Activated CD4-positive, CD25-positive, alpha-beta regulatory T cell treated with anti-CD3 and anti-CD28 coated beads, Interleukin-2, amount 50 U/mL, for 72 hours (primary cell): ENCODE measurements at regions not wholly inside any gene's neighbourhood (a gene's known extent, or its start where the extent isn't known, plus 50 kb on each side); places are given as distances from the start of the nearest gene placed in this dataset.

ENCODE experiments used
- DNase-seq: peaks from one replicate; pipeline ENCODE4 v3.0.0; 2021

DNA sequence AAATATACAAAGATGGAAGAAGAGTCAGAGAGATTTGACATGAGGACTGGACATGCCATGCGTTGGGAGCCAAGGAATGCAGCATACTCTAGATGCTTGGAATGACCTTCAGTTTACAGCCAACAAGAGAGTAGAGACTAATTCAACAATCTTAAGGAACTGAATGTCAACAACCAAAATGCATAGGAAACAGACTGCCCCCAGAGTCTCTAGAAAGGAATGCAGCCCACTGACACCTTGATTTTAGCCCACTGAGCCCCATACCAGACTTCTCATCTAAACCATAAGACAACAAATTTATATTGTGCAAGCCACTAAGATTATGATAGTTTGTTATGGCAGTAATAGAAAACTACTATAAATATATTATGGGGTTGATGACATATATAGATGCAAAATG lies 611.2 kb downstream of the RPS29 start:
- DNase-seq, result no peak

DNA sequence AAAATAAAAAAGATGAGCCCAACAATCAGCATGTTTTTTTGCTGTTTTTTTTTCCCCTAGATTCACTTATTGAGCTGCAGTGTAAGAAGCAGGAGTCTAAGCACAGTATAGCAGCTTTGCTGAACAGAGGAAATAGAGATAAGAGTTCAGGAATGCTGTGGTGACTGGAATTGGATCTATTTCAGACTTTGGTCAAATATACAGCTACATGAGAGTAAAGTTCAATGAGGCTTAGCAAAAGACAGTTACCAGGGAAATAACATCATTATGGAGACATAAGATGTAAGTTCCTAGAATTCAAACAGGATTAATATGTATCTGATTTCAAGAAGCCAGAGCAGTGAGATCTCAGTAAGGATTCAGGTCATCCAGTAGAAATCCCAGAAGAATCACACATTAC lies 613.0 kb downstream of the RPS29 start:
- DNase-seq, result no peak

DNA sequence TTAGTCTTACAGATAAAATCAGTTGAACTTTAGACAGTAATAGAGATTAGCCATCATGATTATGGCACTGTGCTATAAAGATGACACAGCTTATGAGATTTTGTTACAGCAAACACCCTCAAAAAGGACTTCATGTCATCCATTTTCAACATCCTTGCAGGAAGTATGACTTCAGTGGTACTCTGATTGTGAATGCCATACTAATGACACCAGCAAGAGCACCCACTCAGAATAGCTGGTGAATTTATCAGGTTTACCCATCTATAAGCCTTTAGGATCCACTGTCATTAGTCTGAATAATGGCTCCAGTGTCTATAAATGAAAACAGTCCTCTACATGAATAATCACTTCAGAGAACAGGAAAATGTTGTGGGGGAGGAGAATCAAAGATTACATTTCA lies 615.2 kb downstream of the RPS29 start:
- no peak for DNase-seq

DNA sequence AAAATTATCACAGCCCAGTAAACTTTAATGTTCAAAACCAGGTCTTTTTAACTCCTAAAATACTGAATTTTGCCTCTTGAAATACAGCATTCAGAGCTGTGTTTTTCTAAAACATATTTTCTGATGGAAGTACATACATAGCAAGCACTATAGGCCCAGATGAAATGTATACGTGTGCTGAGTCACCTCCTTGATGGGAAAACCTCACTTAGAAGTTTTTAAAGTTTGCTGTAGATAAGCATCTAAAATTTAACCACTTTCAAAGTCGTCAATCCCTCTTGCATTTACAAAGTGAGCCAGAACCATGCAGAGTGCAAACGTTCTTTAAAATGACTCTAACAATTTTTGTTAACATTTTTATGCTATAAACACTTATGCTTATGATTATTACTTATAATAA lies 618.8 kb downstream of the RPS29 start:
- no peak for DNase-seq

DNA sequence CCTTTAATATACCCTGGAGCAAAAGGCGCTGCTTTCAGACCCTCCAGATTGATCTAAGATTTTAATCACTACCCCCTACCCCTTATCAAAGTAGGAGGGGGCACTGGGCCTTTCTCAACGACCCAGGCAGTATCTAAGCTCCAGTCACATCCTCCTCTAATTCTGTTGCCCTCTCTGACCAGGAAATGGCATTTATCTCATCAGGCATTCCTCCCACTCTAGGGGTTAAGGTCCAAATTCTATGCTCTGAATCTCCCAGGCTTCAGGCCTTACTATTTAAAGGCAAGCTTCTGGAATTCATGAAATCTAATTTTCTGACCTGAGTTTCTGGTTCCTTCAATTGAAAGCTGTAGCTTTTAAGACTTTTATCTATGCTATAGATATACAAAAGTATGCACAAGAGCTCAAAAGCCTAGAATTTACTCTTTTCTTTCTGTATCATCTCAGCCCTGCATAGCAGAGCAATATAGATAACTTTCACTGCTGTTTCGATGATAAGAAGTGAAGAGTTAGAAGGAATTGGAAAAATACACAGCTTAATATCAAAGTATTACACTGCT lies 622.9 kb downstream of the RPS29 start:
- no peak for DNase-seq

DNA sequence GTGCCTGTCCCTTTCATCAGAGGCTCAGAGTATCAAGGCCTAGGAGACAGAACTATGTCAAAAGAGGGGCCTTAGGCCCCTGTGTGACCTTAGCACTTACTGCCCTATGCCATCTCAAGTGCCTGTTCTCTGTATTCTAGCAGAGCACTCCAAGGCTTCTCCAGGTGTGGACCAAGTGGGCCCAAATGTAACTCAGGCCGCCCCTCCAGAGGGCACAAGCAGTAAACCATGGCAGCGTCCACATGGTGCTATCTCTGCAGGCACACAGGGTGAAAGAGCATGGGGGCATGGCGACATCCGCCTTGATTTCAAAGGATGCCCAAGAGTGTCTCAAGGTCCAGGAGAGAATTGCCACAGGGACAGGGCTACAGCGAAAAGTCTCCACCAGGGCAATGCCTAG lies 628.7 kb downstream of the RPS29 start:
- no peak for DNase-seq

DNA sequence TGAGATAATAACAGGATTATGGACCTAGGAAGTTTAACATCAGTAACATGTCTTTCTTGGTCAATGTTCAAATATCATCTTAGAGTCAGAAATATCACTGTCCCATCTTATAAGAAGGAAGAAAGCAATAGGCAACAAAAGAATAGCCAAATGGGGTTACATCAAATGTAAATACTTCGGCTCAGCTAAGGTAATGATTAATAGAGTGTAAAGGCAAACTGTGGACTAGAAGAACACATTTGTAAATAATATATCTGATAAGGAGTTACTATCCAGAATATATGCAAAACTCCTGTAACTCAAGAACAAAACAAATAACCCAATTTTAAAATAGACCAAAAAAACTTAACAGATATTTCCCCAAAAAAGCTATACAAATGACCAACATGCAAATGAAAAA lies 630.3 kb downstream of the RPS29 start:
- DNase-seq, result no peak

DNA sequence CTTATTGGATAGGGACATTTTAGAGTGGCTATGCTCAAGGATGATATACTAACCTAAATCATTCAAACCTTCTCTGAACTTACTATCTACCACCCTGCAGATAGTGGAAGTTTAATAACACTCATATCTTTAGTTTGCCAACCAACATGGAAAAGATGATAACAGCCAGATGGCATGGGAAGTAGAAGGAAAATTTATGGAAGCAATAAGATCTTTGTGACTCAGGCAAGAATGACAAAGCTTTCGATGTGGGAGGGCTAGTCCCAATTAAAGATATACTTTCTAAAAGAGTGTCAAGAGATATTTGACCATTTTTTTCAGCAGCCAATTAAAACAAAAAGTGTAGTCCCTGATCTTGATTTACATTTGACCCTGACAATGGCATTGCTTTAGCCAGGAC lies 631.7 kb downstream of the RPS29 start:
- DNase-seq, result no peak

DNA sequence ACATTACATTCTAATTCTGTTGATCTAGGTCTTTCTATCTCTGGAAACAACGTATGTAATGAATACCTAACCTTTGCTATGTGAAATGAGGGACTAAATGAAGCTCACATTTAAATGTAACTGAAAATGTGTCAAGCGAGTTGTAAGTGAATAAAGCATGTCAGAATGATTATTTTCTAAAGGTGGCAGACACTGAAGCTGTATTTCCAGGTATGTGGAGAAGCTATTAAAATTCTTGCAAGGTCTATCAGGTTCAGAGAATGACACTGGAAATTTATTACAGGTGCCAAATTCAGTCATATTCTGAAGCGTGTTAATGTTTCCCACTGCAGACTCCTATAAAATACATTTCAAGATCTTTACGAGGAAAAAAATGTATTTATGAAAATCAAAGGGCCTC lies 641.4 kb downstream of the RPS29 start:
- DNase-seq, result no peak

DNA sequence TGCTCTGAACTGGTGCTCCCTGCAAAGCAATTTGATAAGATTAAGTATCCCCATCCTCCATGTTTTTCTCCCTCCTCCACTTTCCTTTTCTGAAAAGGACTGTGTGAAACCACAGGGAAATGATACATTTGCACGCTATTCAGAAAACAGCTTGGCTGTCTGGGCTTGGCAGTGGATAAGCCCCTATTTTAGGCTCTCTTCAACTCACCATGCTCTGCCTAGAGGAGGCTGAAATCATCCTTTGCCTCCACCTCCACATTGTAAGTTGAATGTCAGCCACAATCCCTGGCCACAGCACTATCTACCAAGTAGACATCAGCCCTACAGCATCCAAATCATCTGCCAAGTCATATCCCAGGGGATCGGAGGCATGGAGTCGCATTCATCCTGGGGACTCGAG lies 642.3 kb downstream of the RPS29 start:
- DNase-seq, result no peak

DNA sequence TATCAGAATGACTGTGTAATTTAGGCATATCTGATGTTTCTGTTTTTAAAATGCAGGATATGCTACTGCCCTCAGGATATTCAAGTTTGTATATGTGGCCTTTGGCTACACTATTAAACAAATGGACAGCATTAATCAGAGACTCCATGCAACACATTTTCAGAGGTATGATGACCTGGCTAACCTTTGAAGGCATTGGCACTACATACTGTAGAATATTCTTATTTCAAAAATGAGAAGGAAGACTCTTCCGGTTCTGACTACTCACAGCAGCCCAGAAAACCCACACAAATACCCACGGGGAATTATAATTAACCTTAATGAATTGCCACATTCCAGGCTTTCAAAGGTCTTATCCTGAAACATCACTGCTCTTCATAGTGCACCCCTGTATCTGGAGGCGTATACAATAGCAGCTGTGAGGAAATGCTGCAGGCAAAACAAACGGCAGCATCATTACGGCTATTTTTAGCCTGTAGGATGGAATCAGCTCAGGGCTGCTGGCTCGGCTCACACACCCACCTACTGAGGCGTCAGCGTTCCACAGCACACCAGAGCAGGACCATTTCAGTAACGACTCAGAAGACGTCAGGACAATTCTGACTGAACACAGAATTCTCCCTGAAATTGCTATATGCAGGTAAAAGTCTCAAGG lies 648.5 kb downstream of the RPS29 start:
- no peak for DNase-seq

DNA sequence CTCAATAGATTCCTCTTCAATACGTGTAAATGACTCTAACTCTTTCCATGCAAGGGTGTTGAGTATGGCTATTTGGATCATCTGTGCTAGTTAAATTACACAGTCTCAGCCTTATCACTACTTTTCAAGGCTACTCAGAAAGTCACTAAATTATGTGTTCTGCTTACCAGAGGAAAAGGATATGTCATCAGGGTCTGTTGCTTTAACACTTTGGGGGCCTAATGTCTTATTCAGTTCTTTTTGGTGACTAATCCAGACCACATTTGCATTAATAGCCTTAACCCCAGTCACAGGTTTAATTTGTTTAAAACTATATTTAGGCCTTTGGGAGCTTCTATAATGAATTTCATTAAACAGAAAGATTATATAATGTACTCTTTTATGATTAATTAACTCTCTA lies 649.3 kb downstream of the RPS29 start:
- no peak for DNase-seq

DNA sequence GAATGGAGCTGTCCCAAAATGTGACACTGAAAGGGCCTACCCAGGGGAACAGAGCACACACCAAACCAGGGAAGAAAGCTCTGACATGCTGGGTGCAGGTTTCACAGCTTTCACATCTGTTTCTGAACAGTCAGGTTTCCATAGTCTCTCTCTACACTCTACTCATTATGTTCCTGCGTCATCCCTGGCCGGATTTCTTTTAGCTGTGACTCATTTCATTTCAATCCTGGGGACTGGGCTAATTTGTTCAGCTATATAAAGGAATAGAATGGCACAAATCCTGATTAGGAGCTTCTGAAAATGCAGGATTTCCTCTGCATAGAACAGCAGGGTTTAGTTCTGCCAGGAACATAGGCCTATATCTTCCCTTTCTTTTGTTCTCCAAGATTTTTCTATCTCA lies 649.8 kb downstream of the RPS29 start:
- DNase-seq, result no peak

DNA sequence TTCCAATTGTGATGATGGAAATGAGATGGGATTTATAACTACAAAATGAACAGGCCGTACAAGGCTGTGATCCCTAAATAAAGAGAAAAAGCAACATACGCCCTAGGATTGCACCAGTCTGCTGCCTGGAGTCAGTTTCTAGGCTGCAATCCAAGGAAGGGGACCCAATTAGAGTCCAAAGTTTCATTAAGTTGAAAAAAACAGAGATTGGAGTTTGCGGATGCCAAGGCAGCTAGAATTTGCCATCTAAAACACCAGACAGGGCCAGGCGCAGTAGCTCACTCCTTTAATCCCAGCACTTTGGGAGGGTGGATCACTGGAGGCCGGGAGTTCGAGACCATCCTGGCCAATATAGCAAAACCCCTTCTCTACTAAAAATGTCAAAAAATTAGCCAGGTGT lies 661.0 kb downstream of the RPS29 start:
- no peak for DNase-seq

DNA sequence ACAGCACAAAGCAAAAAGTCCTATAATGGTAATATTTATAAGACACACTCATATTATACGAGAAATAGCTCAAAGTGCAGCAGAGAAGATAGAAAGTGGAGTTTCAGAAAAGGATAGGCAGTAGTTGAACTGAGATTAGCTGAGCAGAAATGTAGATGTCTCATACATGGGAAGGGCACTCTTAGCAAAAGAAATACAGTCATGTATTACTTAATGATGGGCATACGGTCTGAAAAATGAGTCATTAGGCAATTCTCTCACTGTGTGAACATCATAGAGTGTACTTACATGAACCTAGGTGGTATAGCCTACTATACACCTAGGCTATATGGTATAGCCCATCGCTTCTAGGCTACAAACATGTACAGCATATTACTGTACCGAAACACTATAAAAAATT lies 671.3 kb downstream of the RPS29 start:
- no peak for DNase-seq

DNA sequence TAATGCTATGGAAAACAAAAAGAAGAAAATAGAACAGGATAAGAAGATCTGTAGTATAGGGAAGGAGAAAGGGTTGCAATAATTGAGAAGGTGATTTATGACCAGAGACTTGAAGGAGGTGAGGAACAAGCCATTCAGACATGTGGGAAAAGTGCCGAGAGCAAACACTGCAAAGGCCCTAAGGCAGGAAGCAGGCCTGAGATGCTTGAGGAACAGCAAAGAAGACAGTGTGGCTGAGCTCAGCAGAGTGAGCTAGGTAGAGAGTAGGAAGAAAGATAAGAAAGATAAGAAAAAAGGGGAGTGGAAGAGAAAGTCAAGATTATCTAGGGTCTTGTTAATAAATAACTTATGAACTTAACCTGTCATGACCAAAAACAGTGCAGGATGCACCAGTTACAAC lies 671.8 kb downstream of the RPS29 start:
- DNase-seq, result no peak

DNA sequence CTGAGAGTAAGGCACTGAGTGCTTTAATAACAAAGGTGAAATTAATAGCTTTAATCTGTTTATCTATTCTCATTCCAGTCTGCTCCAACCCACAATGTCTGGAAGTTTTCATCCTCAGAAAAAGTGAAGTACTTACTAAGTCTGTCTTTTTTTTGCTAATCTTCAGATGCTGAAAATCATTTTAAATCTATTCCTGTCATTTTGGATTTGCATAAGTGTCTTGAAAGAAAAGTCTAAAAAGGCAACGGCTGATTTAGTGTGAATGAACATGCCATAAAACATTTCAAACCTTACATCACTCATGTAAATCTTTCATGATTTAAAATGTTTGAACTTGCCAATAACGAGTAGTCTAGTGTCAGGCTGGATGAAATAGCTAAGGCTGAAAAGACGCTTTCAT lies 685.6 kb downstream of the RPS29 start:
- no peak for DNase-seq

DNA sequence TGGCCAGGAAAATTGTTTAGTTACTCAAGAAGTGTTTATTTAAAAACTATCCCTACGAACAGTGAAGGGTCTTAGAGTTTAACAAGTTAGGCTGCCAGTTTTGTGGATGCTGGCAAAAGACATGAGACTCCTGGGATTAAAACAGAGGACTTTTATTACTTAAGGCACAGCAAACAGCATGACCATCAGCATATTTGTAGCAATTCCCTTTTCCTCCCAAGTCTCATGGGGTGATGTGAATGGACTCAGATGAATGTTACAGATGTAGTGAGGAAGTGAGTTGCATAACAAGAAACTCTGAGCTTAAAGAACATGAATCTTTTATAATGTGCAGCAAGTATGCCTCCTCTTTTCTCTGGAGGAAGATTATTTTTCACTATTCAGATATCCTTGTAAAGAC lies 695.8 kb downstream of the RPS29 start:
- no peak for DNase-seq

DNA sequence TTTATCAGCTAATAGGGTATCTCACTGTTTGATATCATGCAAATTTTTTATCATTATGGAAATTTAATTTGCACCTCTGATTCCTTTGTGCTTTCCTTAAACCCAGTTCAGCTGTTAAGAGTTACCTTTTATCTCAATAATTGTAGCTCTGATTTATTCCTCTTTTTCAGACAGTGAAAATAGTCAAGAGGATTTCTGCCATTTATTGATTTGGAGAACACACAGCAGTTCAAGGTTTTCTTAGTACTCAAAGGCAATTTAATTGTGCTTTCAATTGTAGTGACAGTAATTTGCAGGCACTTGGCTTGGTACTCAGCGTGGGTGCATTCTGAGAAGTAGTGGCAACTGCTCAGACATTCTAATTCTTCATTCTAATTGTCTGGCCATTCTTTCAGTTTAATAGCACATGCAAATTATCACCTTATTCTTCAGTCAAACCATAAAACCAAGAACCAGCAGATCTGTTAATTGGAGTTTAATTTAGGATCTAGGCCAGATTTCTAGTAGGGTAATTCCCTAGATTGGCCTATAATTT lies 709.3 kb downstream of the RPS29 start:
- DNase-seq, result no peak

DNA sequence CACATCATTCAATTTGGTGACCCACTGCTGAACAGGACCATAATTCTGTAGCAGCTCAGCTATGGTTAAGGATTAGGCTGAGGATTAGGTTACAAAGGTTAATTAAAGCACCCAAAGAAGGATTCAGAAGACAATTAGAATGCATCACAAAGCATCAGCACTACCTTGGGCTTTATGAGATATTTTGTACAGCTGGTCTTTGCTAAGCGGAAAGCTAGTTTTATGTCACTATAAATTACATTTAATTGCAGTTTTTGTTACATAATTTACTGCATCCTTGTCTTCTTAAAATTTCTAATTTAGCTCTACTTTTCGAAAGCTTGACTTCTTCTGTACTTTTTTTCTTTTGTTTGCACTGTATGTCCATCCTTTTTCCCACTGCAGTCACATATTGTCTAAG lies 711.5 kb downstream of the RPS29 start:
- DNase-seq, result no peak

DNA sequence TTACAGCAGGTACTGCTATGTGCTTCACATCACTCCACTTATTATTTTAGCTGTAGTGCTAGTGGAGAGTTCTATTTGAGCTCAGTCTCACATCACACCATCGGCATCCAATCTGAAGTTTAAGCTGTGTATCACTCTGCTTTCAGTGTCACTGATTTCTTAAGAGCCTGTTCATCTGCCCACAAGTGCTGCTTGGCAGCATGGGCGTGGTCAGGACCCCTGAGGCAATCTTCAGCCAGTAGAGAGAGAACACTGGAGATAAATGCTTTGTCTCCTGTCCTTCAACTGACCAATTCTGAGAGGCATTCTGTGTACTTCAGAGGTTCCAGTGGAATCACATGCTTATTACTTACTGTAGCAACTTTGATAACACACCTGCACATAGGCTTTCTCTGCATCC lies 728.8 kb downstream of the RPS29 start:
- DNase-seq, result no peak

DNA sequence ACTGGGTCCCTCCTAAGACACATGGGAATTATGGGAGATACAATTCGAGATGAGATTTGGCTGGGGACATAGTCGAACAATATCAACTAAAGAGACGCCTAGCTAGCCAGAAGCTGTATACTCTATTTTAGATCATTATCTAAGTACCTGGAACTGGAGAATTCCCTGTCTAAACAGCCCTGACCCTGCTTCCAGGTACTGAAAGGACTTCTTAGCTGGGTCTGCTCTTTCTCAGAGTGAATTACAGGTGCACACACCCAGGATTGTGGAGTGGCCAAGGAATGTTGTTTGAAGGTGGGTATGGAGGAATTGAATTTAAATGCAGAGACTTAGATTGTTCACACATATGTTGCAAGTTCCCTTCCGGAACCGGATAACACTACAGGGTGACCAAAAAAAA lies 733.0 kb downstream of the RPS29 start:
- no peak for DNase-seq

DNA sequence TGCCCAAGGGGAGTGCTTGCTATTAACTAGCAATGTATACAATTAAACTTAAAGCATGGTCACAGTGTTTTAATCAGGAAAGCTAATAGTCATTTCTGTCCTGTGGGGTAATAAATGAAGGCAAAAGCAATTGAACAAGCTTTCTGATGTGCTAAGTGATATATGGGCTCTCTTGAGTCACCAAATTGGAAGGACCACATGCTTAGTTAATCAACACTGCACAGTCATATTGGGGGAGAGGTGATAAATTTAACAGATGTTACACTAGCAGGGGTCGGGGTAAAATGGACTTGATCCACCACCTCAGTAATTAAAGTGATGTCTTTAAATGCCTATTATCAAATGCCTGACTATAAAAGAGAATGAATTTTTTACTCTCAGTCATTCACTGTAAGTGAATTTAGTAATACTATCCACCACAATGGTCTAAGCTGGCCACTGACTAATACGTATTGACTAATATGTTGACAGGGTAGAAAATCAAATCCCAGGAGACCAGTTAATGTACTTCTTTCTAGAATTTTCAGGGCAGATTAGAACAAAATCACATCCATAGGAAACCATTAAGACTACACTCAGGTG lies 736.3 kb downstream of the RPS29 start:
- no peak for DNase-seq

DNA sequence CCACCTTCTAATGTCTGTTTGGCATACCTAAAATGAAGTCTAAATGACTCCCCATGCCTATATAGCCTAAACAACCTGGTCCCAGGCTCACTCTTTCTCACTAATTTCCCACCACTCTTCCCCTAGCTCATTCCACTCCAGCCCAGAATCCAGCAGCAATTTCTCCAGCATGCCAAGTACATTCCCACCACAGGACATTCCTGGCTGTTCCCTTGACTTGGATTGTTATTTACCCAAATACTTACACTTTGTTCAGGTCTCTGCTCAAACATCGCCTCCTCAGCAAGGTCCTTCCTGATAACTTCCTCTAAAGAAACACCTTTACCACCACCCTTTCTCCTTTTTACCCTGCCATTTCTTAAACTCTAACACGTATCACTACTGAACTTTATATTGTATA lies 743.4 kb downstream of the RPS29 start:
- no peak for DNase-seq

DNA sequence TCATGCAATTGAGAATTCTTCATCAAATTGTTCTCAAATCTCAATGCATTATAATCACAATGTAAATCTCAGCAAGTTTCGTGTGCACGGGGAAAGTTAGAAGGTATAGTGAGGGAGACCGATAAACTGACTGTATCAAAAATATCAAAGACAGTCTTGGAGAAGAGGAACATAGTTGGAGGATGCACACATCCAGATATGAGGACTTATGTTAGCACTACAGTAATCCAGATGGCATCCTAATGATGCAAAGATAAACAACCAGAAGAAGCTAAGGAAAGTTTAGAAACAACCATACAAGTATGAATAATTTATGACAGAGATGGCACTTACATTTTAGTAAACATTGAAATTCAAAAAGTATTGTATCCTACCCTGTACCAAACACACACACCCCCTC lies 760.1 kb downstream of the RPS29 start:
- DNase-seq, result no peak
